Heart left ventricle (tissue), 13 donors: ENCODE measurements at regions not wholly inside any gene's neighbourhood (a gene's known extent, or its start where the extent isn't known, plus 50 kb on each side); places are given as distances from the start of the nearest gene placed in this dataset.
"Not testable (repeated sequence)": the region's sequence is repeated elsewhere in the genome, so short reads cannot be mapped to it uniquely, and the experiment has no call there.

Experiments
- CTCF ChIP-seq, 12 donors: fragments of 200-600 bp; sonication (generic) in 4 of 12; IDR thresholded peaks; one replicate each; pipeline versions ENCODE4 v1.5.0 to v1.8.0; 2018 to 2022; ENCODE audit warnings: antibody characterized with exemption in 12 of 12, mild to moderate bottlenecking in 5 of 12
- POLR2A ChIP-seq, 2 donors: fragments of 450-650 bp; IDR thresholded peaks; one replicate each; pipeline ENCODE4 v1.6.1; 2017; ENCODE audit warnings: antibody characterized with exemption in 2 of 2, mild to moderate bottlenecking in 2 of 2, moderate library complexity in 2 of 2
- donor health status: ischemic (EF 13 %, LVEDD 7.1; RV severe dilation, severe dysfunction).
- donor health status: DM: no; HTN: yes; CAD: no.
- donor health status: DM: no; HTN: no; CAD: no.
- donor health status: ischemic (EF 25% LVEDD 6.9; RV normal size, moderate dysfunction).
- donor health status: ischemic (EF 25% LVEDD 5.7; RV mildly dilated, moderate dysfunction).
- donor health status: ischemic (EF 35%, LVEDD 5.7; RV mildly dilated, moderate dysfunction).
- donor health status: nonischemic (EF 11% LVEDD 7.7; RV severe dilation, severe dysfunction).
- donor health status: DM: yes; HTN: yes; CAD: no.
- donor health status: PGD.
- donor health status: ischemic (EF 29% LVEDD 5.4; RV normal size, mild dysfunction).
- donor health status: nonischemic (EF 23%, LVEDD 6.1; RV moderate dilation, normal function).

- not testable (repeated sequence) for TF ChIP-seq POLR2A, CTCF (IDR thresholded peaks at IDR 0.05)
Observed at GRCh38 chr10:9582803-9583202, 1434.9 kb upstream of the CELF2 start.
